Liver (tissue), 3 donors: ENCODE measurements at regions not wholly inside any gene's neighbourhood (a gene's known extent, or its start where the extent isn't known, plus 50 kb on each side); places are given as distances from the start of the nearest gene placed in this dataset.

Experiments used
- ATF3 ChIP-seq: IDR thresholded peaks from 2 replicates; pipeline ENCODE4 v1.6.1; 2016; ENCODE audit warnings: antibody characterized with exemption
- CTCF ChIP-seq: fragments of 150-350 bp; IDR thresholded peaks from 2 replicates; pipeline ENCODE4 v1.5.1; 2017; ENCODE audit warnings: improper control_type of control experiment, low read depth, low read length; ENCODE audit not compliant: missing input control
- HNF4A ChIP-seq, 2 donors: conservative IDR thresholded peaks; 2 replicates each; pipeline ENCODE4 v1.6.1; 2016; ENCODE audit warnings: antibody characterized with exemption in 2 of 2, mild to moderate bottlenecking in 2 of 2
- JUND ChIP-seq, 2 donors: IDR thresholded peaks; 2 replicates each; pipeline ENCODE4 v1.6.1; 2016; ENCODE audit warnings: antibody characterized with exemption in 2 of 2
- MAX ChIP-seq: IDR thresholded peaks from 2 replicates; pipeline ENCODE4 v1.6.1; 2016; ENCODE audit warnings: antibody characterized with exemption
- NR2F2 ChIP-seq: IDR thresholded peaks from 2 replicates; pipeline ENCODE4 v1.6.1; 2016; ENCODE audit warnings: antibody characterized with exemption
- RAD21 ChIP-seq, 2 donors: IDR thresholded peaks; 2 replicates each; pipeline ENCODE4 v1.6.1; 2016; ENCODE audit warnings: antibody characterized with exemption in 2 of 2, mild to moderate bottlenecking in 2 of 2
- TAF1 ChIP-seq: conservative IDR thresholded peaks from 2 replicates; pipeline ENCODE4 v1.6.1; 2016; ENCODE audit warnings: antibody characterized with exemption, mild to moderate bottlenecking
- YY1 ChIP-seq: IDR thresholded peaks from 2 replicates; pipeline ENCODE4 v1.6.1; 2016; ENCODE audit warnings: antibody characterized with exemption, mild to moderate bottlenecking
- donor health status: healthy.
- donor health status: healthy.

GRCh38 chr1:242641461-242641860 lies 117.0 kb upstream of the PLD5 start:
- TF ChIP-seq MAX = no peak
- TF ChIP-seq NR2F2 = no peak
- TF ChIP-seq TAF1 = no peak
- TF ChIP-seq CTCF = no peak
- no peak for TF ChIP-seq ATF3
- no peak for TF ChIP-seq HNF4A (conservative IDR thresholded peaks at IDR 0.05)
- TF ChIP-seq YY1 = no peak
- TF ChIP-seq RAD21 (IDR thresholded peaks at IDR 0.05) = no peak
- TF ChIP-seq JUND (IDR thresholded peaks at IDR 0.05) = no peak
